ENCODE measurements at regions not wholly inside any gene's neighbourhood (a gene's known extent, or its start where the extent isn't known, plus 50 kb on each side); places are given as distances from the start of the nearest gene placed in this dataset.

DNA sequence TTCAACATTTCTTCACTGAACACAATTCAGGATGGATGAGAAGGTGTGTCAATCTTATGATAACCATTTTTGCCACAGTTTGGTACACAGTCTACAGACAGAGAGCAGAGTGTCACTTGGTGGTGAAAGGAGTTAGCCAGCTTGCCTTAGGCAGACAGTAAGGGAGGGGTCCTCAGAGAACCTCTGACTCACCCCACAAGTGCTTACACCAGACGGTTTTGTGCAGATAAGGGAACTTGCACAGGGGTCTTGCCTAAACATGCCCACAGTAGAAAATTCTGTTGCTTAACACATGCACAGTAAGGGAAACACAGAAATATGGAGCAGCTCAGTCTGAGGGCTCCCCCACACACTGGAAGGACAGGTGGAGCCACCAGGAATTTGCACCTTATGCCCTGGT, 204.5 kb upstream of the CDH8 start:
- Histone ChIP-seq H4K20me1 (ENCODE audit: insufficient read depth, low read length) (no peaks in the 10 kb centered on the region), H3K27me3 (replicated peaks; ENCODE audit: insufficient read depth, low read length) (no peaks in the 10 kb centered on the region), H3K4me1 (ENCODE audit: low read length) (no peaks in the 10 kb centered on the region), H3K9me2 (replicated peaks; ENCODE audit: insufficient read depth, low read length) (no peaks in the 10 kb centered on the region), H3K79me2 (ENCODE audit: low read length) (no peaks in the 10 kb centered on the region), H3K9ac (ENCODE audit: low read length) (no peak overlapping the region), H3F3A (ENCODE audit: insufficient read depth, low read length) (no peaks in the 10 kb centered on the region), H3K9me3 (replicated peaks; ENCODE audit: insufficient read depth, low read length) (no peaks in the 10 kb centered on the region), H3K27ac (ENCODE audit: low read length) (no peak overlapping the region), H3K36me3 (replicated peaks; ENCODE audit: insufficient read depth, low read length) (no peaks in the 10 kb centered on the region), H3K4me3 (ENCODE audit: low read length) (no peak overlapping the region), H2AFZ (ENCODE audit: low read length) (no peak overlapping the region), H3K4me2 (ENCODE audit: low read depth, low read length) (no peak overlapping the region)
- TF ChIP-seq, protein P1, sequence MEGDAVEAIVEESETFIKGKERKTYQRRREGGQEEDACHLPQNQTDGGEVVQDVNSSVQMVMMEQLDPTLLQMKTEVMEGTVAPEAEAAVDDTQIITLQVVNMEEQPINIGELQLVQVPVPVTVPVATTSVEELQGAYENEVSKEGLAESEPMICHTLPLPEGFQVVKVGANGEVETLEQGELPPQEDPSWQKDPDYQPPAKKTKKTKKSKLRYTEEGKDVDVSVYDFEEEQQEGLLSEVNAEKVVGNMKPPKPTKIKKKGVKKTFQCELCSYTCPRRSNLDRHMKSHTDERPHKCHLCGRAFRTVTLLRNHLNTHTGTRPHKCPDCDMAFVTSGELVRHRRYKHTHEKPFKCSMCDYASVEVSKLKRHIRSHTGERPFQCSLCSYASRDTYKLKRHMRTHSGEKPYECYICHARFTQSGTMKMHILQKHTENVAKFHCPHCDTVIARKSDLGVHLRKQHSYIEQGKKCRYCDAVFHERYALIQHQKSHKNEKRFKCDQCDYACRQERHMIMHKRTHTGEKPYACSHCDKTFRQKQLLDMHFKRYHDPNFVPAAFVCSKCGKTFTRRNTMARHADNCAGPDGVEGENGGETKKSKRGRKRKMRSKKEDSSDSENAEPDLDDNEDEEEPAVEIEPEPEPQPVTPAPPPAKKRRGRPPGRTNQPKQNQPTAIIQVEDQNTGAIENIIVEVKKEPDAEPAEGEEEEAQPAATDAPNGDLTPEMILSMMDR (IDR thresholded peaks at IDR 0.05; ENCODE audit: low read length), result no peak
- no peak for DNase-seq

DNA sequence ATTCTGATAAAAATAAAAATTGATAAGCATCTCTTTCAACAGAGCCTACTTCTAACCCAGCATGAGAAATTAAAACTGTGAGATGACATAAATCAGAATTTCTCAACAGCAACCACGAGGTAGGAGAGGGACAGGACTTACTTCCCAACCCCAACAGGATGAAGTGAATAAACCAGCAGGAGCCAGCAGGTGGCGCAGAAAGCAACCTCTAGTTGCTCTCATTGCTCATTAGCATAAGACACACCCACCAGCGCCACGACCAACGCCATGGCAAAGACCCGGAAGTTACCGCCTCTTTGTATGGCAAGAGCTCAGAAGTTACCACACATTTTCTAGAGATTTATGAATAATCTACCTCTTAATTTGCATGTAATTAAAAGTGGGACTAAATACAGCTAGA, 189.4 kb upstream of the CDH8 start:
- Histone ChIP-seq H3K27me3 (replicated peaks; ENCODE audit: insufficient read depth, low read length) (no peaks in the 10 kb centered on the region), H4K20me1 (ENCODE audit: insufficient read depth, low read length) (no peaks in the 10 kb centered on the region), H3K4me2 (ENCODE audit: low read depth, low read length) (peak overlapping the region; percentile 66), H3K36me3 (replicated peaks; ENCODE audit: insufficient read depth, low read length) (no peaks in the 10 kb centered on the region), H3K9ac (ENCODE audit: low read length) (no peak overlapping the region), H3K79me2 (ENCODE audit: low read length) (no peaks in the 10 kb centered on the region), H3K9me3 (replicated peaks; ENCODE audit: insufficient read depth, low read length) (no peaks in the 10 kb centered on the region), H3K4me3 (ENCODE audit: low read length) (peak overlapping the region; percentile 56), H3K27ac (ENCODE audit: low read length) (no peak overlapping the region), H3K9me2 (replicated peaks; ENCODE audit: insufficient read depth, low read length) (no peaks in the 10 kb centered on the region), H3K4me1 (ENCODE audit: low read length) (no peaks in the 10 kb centered on the region), H2AFZ (ENCODE audit: low read length) (peak overlapping the region; percentile 94), H3F3A (ENCODE audit: insufficient read depth, low read length) (no peaks in the 10 kb centered on the region)
- TF ChIP-seq EZH2 (optimal IDR thresholded peaks at IDR 0.05; ENCODE audit: low read depth, low read length), result no peak
- TF ChIP-seq, protein P1 (IDR thresholded peaks at IDR 0.05; ENCODE audit: low read length), result peak; percentile 75
- no peak for TF ChIP-seq EZH2phosphoT487 (IDR thresholded peaks at IDR 0.05; ENCODE audit: low read length)
- peak; percentile 93 for DNase-seq

DNA sequence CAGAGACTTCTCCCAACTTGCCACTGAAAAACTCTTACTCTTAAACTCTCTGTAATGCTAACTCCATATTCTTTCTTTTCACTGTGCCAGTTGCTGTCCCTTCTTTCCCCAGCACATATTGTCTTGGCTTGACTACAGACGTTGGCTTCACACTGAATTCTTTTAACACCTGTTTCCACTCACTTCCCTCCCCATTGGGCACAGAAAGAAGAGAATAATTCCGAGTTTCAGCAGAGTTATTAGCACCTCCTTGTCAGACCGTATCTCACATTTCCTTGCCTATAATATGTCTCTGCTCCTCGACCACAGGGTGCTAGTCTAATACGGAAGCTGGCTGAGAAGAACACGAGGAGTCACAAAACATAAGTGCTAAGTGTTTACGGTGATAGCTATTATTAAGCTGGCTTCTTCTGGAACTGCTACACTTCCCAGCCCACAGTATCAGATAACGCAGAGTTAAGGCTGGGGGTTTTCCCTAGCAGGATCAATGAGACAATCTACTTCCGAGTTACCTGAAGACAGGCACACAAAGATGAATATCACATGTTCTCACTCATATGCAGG, 188.5 kb upstream of the CDH8 start:
- H3K79me2 ChIP-seq (ENCODE audit: low read length), result no peaks in the 10 kb centered on the region
- TF ChIP-seq, protein P1 (IDR thresholded peaks at IDR 0.05; ENCODE audit: low read length), result no peak
- TF ChIP-seq EZH2 (optimal IDR thresholded peaks at IDR 0.05; ENCODE audit: low read depth, low read length), result no peak
- TF ChIP-seq EZH2phosphoT487 (IDR thresholded peaks at IDR 0.05; ENCODE audit: low read length), result no peak
- H3K4me2 ChIP-seq (ENCODE audit: low read depth, low read length), result no peak overlapping the region
- no peak overlapping the region for H2AFZ ChIP-seq (ENCODE audit: low read length)
- no peaks in the 10 kb centered on the region for H3K9me2 ChIP-seq (replicated peaks; ENCODE audit: insufficient read depth, low read length)
- H3K4me1 ChIP-seq (ENCODE audit: low read length), result no peaks in the 10 kb centered on the region
- no peaks in the 10 kb centered on the region for H4K20me1 ChIP-seq (ENCODE audit: insufficient read depth, low read length)
- H3F3A ChIP-seq (ENCODE audit: insufficient read depth, low read length), result no peaks in the 10 kb centered on the region
- H3K9ac ChIP-seq (ENCODE audit: low read length), result no peak overlapping the region
- no peak overlapping the region for H3K4me3 ChIP-seq (ENCODE audit: low read length)
- H3K36me3 ChIP-seq (replicated peaks; ENCODE audit: insufficient read depth, low read length), result no peaks in the 10 kb centered on the region
- no peaks in the 10 kb centered on the region for H3K27me3 ChIP-seq (replicated peaks; ENCODE audit: insufficient read depth, low read length)
- no peak overlapping the region for H3K27ac ChIP-seq (ENCODE audit: low read length)
- H3K9me3 ChIP-seq (replicated peaks; ENCODE audit: insufficient read depth, low read length), result no peaks in the 10 kb centered on the region
- DNase-seq, result no peak
